ENCODE measurements at regions not wholly inside any gene's neighbourhood (a gene's known extent, or its start where the extent isn't known, plus 50 kb on each side); places are given as distances from the start of the nearest gene placed in this dataset.
"Not testable (repeated sequence)": the region's sequence is repeated elsewhere in the genome, so short reads cannot be mapped to it uniquely, and the experiment has no call there.

GRCh38 chr3:66629150-66629981 is 128.5 kb upstream of the LRIG1 start:
- DNase-seq (ENCODE audit: low read depth, low spot score) = no peak
- H3K27ac ChIP-seq = no peak overlapping the region

- H3K27ac ChIP-seq = no peak overlapping the region
- no peak for DNase-seq (ENCODE audit: low read depth, low spot score)
Measured at GRCh38 chr3:66629982-66630368, 129.2 kb upstream of the LRIG1 start.

DNA sequence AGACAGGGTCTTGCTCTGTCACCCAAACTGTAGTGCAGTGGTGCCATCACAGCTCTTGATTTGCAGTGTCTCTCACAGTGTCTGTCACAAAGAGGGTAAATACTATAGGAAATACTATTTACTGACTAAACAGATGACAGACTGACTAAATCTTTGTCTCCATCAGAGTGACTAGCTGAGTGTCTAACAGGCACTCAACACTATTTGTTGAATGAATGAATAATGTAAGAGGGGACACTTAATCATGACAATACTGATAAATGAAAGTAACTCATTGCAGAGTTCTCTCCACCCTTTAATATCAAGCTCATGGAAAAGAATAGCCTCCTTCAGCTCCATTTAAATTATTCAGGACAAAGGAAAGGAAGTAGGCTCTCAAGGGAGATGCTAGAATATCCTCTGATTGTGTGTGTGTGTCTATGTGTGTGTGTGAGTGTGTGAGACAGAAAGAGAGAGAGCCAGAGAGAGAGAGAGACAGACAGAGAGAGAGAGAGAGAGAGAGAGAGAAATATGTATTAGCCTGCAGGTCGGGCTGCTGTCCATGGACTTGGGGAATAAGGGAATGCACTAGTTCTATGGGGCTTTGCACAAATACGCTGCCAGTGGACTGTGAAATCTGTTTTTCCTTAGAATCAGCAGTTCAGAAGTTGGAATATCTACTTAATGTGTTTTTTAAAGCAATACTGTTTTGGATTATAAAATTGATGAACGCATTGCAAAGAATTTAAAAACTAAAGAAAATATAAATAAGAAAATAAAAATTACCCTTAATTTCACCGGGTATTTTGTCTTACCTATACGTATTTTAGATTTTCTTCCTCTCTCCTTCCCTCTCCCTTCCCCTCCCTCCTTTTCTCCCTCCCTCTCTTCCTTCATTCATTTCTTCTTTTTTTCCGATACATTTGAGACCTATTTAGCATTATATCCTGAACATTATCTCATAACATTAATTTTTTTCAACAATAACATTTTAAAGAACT is 132.9 kb upstream of the LRIG1 start:
- DNase-seq (ENCODE audit: low read depth, low spot score) = no peak

GRCh38 chr3:66638717-66639116 is 137.9 kb upstream of the LRIG1 start:
- DNase-seq (ENCODE audit: low read depth, low spot score) = no peak
- no peak overlapping the region for H3K27ac ChIP-seq

More for the DNA sequence above, 132.9 kb upstream of the LRIG1 start:
- no peak overlapping the region for H3K27ac ChIP-seq

DNA sequence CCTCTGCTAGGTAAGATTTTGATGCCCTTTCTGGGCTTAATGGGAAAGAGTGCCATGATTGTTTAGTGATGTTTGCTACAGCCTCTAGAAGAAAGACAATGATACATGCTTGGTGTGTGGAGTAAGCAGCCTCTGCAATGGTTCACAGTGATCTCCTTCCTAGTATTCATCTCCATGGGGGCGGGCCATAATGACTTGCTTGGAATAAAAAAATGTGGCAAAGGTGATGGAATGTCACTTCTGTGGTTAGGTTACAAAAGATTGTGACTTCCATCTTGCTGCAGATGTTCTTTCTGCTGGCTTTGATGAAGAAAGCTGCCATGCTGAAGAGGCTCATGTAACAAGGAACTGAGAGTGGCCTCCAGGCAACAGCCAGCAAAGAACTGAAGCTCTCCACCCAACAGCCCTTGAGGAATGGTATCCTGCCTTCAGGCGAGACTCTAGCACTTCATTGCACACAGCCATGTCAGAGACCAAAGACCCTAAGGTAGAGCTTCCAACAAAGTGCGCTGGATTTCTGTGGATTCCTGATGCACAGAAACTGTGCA is 139.1 kb upstream of the LRIG1 start:
- DNase-seq (ENCODE audit: low read depth, low spot score) = no peak
- H3K27ac ChIP-seq = no peak overlapping the region

GRCh38 chr3:66642019-66642418 is 141.2 kb upstream of the LRIG1 start:
- H3K27ac ChIP-seq = no peak overlapping the region
- no peak for DNase-seq (ENCODE audit: low read depth, low spot score)

DNA sequence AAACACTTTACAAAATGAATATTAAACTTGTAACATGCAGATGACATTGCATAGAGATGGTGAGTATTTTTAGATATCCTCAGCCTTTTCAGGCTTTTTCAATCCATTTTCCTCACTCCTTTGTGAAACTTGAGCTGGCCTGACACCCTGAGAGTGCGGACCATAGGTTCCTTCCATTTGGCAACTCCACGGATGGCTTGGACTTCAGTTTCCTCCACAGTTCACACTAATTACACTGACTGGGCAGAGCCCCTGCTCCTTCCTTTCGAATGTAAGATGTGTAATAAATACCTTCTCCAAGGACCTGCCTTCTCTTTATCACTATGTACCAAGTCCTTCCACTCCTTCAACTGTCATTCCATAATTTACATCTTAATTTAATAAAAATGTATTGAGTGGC is 141.7 kb upstream of the LRIG1 start:
- no peak for DNase-seq (ENCODE audit: low read depth, low spot score)
- H3K27ac ChIP-seq = no peak overlapping the region

GRCh38 chr3:66644549-66644948 is 143.7 kb upstream of the LRIG1 start:
- DNase-seq (ENCODE audit: low read depth, low spot score) = no peak
- H3K27ac ChIP-seq = no peak overlapping the region

GRCh38 chr3:66648975-66649374 is 148.2 kb upstream of the LRIG1 start:
- DNase-seq (ENCODE audit: low read depth, low spot score) = no peak
- no peak overlapping the region for H3K27ac ChIP-seq

- DNase-seq (ENCODE audit: low read depth, low spot score) = not testable (repeated sequence)
Measured at GRCh38 chr3:66651520-66651919, 150.7 kb upstream of the LRIG1 start.

GRCh38 chr3:66652100-66652499 is 151.3 kb upstream of the LRIG1 start:
- DNase-seq (ENCODE audit: low read depth, low spot score) = not testable (repeated sequence)

More at GRCh38 chr3:66651520-66651919, 150.7 kb upstream of the LRIG1 start:
- H3K27ac ChIP-seq = not testable (repeated sequence)

DNA sequence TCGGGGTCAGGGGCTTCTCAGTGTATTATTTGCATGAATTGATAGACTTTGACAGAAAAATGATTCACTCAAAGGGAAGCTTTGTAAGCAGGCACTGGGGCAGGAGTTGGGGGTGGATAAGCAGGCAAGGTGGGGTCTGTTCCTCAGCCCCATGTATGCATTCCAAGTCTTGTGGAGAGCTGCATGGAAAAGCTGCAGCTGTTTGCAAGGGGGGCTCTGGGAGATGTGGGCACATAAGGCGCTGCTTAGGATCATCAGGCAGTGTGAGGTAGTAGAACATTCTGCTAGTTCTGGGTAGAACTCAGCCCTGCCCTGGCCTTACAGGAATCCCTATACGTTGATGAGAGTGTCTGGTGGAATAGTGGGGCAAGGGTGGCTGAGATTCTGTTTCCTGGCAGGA is 154.2 kb upstream of the LRIG1 start:
- DNase-seq (ENCODE audit: low read depth, low spot score) = no peak
- no peak overlapping the region for H3K27ac ChIP-seq

More at GRCh38 chr3:66652100-66652499, 151.3 kb upstream of the LRIG1 start:
- not testable (repeated sequence) for H3K27ac ChIP-seq

DNA sequence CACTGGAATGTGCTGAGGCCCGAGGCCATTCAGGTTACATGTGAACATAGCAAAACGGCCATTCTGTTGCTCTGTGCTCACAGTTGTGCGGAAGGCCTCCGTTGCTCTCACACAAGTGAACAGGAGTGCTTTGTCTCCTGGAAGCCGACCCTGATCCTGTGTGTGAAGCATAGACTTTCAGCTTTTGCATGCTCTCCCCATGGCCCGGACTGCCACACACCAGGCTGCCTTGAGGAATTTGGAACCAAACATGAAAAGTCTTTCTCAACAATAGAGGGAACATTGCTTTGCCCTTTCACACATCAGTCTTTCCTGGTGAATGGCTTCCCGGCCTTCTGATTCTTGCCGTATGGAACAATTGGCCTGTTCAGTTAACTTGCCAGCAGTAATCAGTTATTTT is 154.8 kb upstream of the LRIG1 start:
- no peak overlapping the region for H3K27ac ChIP-seq
- no peak for DNase-seq (ENCODE audit: low read depth, low spot score)

DNA sequence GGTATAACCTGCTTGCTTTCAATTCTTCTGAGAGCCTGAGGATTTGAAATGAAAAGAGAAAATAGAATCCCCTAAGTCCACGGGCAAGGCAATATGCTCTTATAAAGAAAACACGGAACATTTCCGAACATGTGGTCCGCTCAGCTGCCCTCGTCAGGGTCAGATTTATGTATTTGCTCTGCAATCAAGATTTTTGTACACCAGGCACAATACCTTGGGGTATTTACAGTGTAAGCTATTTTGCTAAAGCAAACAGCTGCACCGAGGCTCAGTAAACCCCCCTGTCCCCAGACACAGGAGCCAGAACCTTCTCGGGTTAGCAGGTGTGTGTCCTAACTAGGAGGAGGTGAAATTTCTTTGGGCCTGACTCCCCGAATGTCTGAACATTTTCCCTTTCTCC is 155.8 kb upstream of the LRIG1 start:
- DNase-seq (ENCODE audit: low read depth, low spot score) = no peak

GRCh38 chr3:66659056-66659455 is 158.2 kb upstream of the LRIG1 start:
- DNase-seq (ENCODE audit: low read depth, low spot score) = no peak
- no peak overlapping the region for H3K27ac ChIP-seq

More for the DNA sequence above, 155.8 kb upstream of the LRIG1 start:
- no peak overlapping the region for H3K27ac ChIP-seq

DNA sequence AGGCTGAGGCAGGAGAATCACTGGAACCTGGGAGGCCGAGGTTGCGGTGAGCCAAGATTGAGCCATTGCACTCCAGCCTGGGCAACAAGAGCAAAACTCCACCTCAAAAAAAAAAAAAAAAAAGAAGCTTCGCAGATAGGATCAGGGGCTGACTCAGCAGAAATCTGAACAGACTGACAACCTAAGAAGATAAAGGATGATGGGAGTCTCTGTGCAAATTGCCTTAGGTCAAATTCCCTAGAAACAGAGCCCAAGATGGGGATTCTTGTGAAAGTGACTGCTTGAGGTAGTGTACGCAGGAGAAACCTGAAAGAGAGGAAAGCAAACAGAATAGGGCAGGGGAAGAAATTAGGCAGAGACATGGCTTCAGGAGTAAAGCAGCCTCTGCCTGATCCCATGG is 160.8 kb upstream of the LRIG1 start:
- H3K27ac ChIP-seq = no peak overlapping the region
- DNase-seq (ENCODE audit: low read depth, low spot score) = no peak

GRCh38 chr3:66662894-66663293 is 162.1 kb upstream of the LRIG1 start:
- DNase-seq (ENCODE audit: low read depth, low spot score) = no peak
- H3K27ac ChIP-seq = no peak overlapping the region

DNA sequence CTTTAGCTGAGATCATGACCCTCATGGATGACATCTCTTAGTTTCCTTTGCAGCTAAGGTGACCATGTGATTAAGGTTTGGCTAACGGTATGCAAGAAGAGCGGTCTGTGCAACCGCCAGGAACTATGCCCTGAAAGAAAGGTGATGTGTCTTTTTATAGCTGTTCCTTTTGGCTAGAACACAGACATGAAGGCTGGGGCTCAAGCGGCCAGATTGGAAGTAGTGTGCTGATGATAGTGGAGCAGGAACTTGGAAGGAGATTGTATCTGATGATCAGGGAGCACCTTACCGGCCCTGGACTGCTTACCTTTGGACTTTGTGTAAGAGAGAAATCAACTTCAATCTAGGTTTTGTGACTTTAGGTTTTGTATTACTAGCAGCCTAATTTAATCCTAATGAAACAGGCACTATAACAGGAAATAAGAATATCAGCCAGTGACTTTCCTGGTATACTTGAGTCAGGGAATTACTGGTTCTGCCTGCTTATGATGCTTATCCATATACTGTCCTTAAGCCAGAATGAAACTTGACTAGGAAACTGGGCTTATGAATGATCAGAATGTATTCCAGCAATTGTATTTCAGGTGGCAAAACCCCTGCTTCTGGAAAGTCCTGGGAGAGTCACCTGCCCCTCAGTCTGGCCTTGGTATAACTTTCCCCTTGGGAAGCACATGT is 164.3 kb upstream of the LRIG1 start:
- no peak overlapping the region for H3K27ac ChIP-seq
- DNase-seq (ENCODE audit: low read depth, low spot score) = no peak

DNA sequence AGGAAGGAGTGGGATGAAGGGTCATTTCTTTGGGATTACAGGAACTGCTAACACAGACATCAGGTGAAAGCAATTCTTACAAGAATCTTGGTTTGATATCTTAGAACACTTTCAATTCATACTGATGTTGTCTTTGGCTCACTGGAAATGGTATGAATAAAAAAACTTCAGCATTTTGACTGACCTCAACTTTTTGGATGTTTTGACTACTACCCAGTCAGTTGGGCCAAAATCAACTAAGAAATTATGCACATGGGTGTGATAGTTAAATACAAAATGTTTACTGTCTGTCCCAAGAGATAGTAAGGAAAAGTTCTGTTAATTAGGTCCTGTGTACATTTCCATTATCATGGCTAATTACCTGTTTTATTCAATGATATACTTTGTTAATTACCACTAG is 165.5 kb upstream of the LRIG1 start:
- no peak for DNase-seq (ENCODE audit: low read depth, low spot score)
- no peak overlapping the region for H3K27ac ChIP-seq

DNA sequence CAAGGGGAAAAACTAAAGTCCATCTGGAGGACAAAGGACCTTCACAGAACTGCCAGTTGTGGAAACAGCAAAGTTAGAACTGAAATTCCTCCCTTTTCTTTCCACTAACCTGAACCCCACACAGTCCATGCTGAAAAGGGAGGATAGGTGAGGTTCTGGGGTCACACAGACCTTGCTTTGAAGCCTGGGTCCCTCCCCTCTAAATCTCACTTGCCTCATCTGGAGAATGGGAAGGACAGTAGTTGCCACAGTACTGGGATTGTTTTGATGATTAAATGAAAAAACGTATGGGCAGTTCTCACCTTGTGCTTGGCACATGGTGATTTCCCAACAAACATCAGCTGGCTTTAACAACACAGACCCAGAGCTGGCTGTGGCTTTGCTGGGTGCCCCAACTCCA is 166.4 kb upstream of the LRIG1 start:
- no peak overlapping the region for H3K27ac ChIP-seq
- no peak for DNase-seq (ENCODE audit: low read depth, low spot score)
